ENCODE measurements at regions not wholly inside any gene's neighbourhood (a gene's known extent, or its start where the extent isn't known, plus 50 kb on each side); places are given as distances from the start of the nearest gene placed in this dataset.

GRCh38 chr10:21082206-21082605, 185.1 kb upstream of the NEBL start:
- no peaks in the 10 kb centered on the region for H3K9me3 Mint-ChIP-seq
- no peaks in the 10 kb centered on the region for H3K4me1 Mint-ChIP-seq
- H3K27ac Mint-ChIP-seq, result no peak overlapping the region
- H3K27me3 Mint-ChIP-seq, result no peaks in the 10 kb centered on the region
- intact Hi-C loops (cut with micrococcal nuclease), result no loop called here
- no peaks in the 10 kb centered on the region for H3K36me3 Mint-ChIP-seq (ENCODE audit: low read depth)
- H3K4me3 Mint-ChIP-seq, result no peak overlapping the region
- DNase-seq, result no peak

- no peak for DNase-seq
- Mint-ChIP-seq H3K9me3 (no peaks in the 10 kb centered on the region), H3K4me3 (no peak overlapping the region), H3K36me3 (ENCODE audit: low read depth) (no peaks in the 10 kb centered on the region), H3K4me1 (no peaks in the 10 kb centered on the region), H3K27me3 (no peaks in the 10 kb centered on the region), H3K27ac (no peak overlapping the region)
- intact Hi-C loops (cut with micrococcal nuclease), result no loop called here
Measured at GRCh38 chr10:21080261-21080660, 183.2 kb upstream of the NEBL start.

- Mint-ChIP-seq H3K36me3 (ENCODE audit: low read depth) (no peaks in the 10 kb centered on the region), H3K27me3 (no peaks in the 10 kb centered on the region), H3K4me1 (no peaks in the 10 kb centered on the region), H3K27ac (no peak overlapping the region), H3K4me3 (no peak overlapping the region), H3K9me3 (no peaks in the 10 kb centered on the region)
- no peak for DNase-seq
- intact Hi-C loops (cut with micrococcal nuclease), result loop anchor here (5.0 kb wide), 1 partner anchor 873 kb away; no protein-coding TSS in a partner anchor
Measured at GRCh38 chr10:21079330-21079658, 182.2 kb upstream of the NEBL start.

- no peaks in the 10 kb centered on the region for H3K9me3 Mint-ChIP-seq
Measured at GRCh38 chr10:21078410-21079329, 181.6 kb upstream of the NEBL start.

GRCh38 chr10:21077681-21078080, 180.6 kb upstream of the NEBL start:
- Mint-ChIP-seq H3K36me3 (ENCODE audit: low read depth) (no peaks in the 10 kb centered on the region), H3K27ac (no peak overlapping the region), H3K4me3 (no peak overlapping the region), H3K4me1 (no peaks in the 10 kb centered on the region), H3K9me3 (no peaks in the 10 kb centered on the region), H3K27me3 (no peaks in the 10 kb centered on the region)
- no peak for DNase-seq
- intact Hi-C loops (cut with micrococcal nuclease), result loop anchor here (5.0 kb wide), 1 partner anchor 875 kb away; no protein-coding TSS in a partner anchor

More at GRCh38 chr10:21078410-21079329, 181.6 kb upstream of the NEBL start:
- no peak overlapping the region for H3K4me3 Mint-ChIP-seq
- H3K36me3 Mint-ChIP-seq (ENCODE audit: low read depth), result no peaks in the 10 kb centered on the region
- no peaks in the 10 kb centered on the region for H3K27me3 Mint-ChIP-seq
- intact Hi-C loops (cut with micrococcal nuclease), result loop anchor here (5.0 kb wide), 1 partner anchor 874 kb away; no protein-coding TSS in a partner anchor
- no peaks in the 10 kb centered on the region for H3K4me1 Mint-ChIP-seq
- peak; percentile 69 for DNase-seq
- no peak overlapping the region for H3K27ac Mint-ChIP-seq

- no peaks in the 10 kb centered on the region for H3K4me1 Mint-ChIP-seq
- no peaks in the 10 kb centered on the region for H3K27me3 Mint-ChIP-seq
- DNase-seq, result no peak
- no peak overlapping the region for H3K4me3 Mint-ChIP-seq
- no peaks in the 10 kb centered on the region for H3K9me3 Mint-ChIP-seq
- no peaks in the 10 kb centered on the region for H3K36me3 Mint-ChIP-seq (ENCODE audit: low read depth)
- intact Hi-C loops (cut with micrococcal nuclease), result loop anchor here (5.0 kb wide), 1 partner anchor 876 kb away; no protein-coding TSS in a partner anchor
- H3K27ac Mint-ChIP-seq, result no peak overlapping the region
Measured at GRCh38 chr10:21076381-21076780, 179.3 kb upstream of the NEBL start.

- DNase-seq, result no peak
- Mint-ChIP-seq H3K36me3 (ENCODE audit: low read depth) (no peaks in the 10 kb centered on the region), H3K9me3 (no peaks in the 10 kb centered on the region), H3K4me1 (no peaks in the 10 kb centered on the region), H3K27ac (no peak overlapping the region), H3K4me3 (no peak overlapping the region), H3K27me3 (no peaks in the 10 kb centered on the region)
- intact Hi-C loops (cut with micrococcal nuclease), result loop anchor here (5.0 kb wide), 1 partner anchor 876 kb away; no protein-coding TSS in a partner anchor
Measured at GRCh38 chr10:21075880-21076279, 178.8 kb upstream of the NEBL start.

- DNase-seq, result no peak
- H3K9me3 Mint-ChIP-seq, result no peaks in the 10 kb centered on the region
- H3K27me3 Mint-ChIP-seq, result no peaks in the 10 kb centered on the region
- no peak overlapping the region for H3K4me3 Mint-ChIP-seq
- H3K4me1 Mint-ChIP-seq, result no peaks in the 10 kb centered on the region
- no peak overlapping the region for H3K27ac Mint-ChIP-seq
- intact Hi-C loops (cut with micrococcal nuclease), result no loop called here
- no peaks in the 10 kb centered on the region for H3K36me3 Mint-ChIP-seq (ENCODE audit: low read depth)
Measured at GRCh38 chr10:21071001-21071673, 174.0 kb upstream of the NEBL start.

GRCh38 chr10:21069929-21070700, 173.0 kb upstream of the NEBL start:
- H3K36me3 Mint-ChIP-seq (ENCODE audit: low read depth), result no peaks in the 10 kb centered on the region
- H3K4me3 Mint-ChIP-seq, result no peak overlapping the region
- H3K4me1 Mint-ChIP-seq, result no peaks in the 10 kb centered on the region
- no peaks in the 10 kb centered on the region for H3K27me3 Mint-ChIP-seq
- no peaks in the 10 kb centered on the region for H3K9me3 Mint-ChIP-seq
- no peak overlapping the region for H3K27ac Mint-ChIP-seq
- DNase-seq, result no peak
- intact Hi-C loops (cut with micrococcal nuclease), result no loop called here

- Mint-ChIP-seq H3K9me3 (no peaks in the 10 kb centered on the region), H3K27me3 (no peaks in the 10 kb centered on the region), H3K4me3 (no peak overlapping the region), H3K36me3 (ENCODE audit: low read depth) (no peaks in the 10 kb centered on the region), H3K4me1 (no peaks in the 10 kb centered on the region), H3K27ac (no peak overlapping the region)
- no peak for DNase-seq
- intact Hi-C loops (cut with micrococcal nuclease), result no loop called here
Measured at GRCh38 chr10:21069278-21069677, 172.2 kb upstream of the NEBL start.

- no peak overlapping the region for H3K4me3 Mint-ChIP-seq
- no peaks in the 10 kb centered on the region for H3K4me1 Mint-ChIP-seq
- intact Hi-C loops (cut with micrococcal nuclease), result no loop called here
- DNase-seq, result no peak
- no peaks in the 10 kb centered on the region for H3K36me3 Mint-ChIP-seq (ENCODE audit: low read depth)
- H3K27ac Mint-ChIP-seq, result no peak overlapping the region
- no peaks in the 10 kb centered on the region for H3K9me3 Mint-ChIP-seq
- no peaks in the 10 kb centered on the region for H3K27me3 Mint-ChIP-seq
Measured at GRCh38 chr10:21068026-21068656, 171.0 kb upstream of the NEBL start.

- no peak for DNase-seq
- Mint-ChIP-seq H3K27me3 (no peaks in the 10 kb centered on the region), H3K9me3 (no peaks in the 10 kb centered on the region), H3K27ac (no peak overlapping the region), H3K4me1 (no peaks in the 10 kb centered on the region), H3K36me3 (ENCODE audit: low read depth) (no peaks in the 10 kb centered on the region), H3K4me3 (no peak overlapping the region)
- intact Hi-C loops (cut with micrococcal nuclease), result no loop called here
Measured at GRCh38 chr10:21065621-21066248, 168.6 kb upstream of the NEBL start.

GRCh38 chr10:21061982-21062381, 164.9 kb upstream of the NEBL start:
- Mint-ChIP-seq H3K27ac (no peak overlapping the region), H3K27me3 (no peaks in the 10 kb centered on the region), H3K9me3 (peaks cover 4% of the 10 kb centered on the region), H3K4me3 (no peak overlapping the region), H3K4me1 (no peaks in the 10 kb centered on the region), H3K36me3 (ENCODE audit: low read depth) (no peaks in the 10 kb centered on the region)
- no peak for DNase-seq
- intact Hi-C loops (cut with micrococcal nuclease), result no loop called here

Measured in activated CD4-positive, alpha-beta T cell treated with anti-CD3 and anti-CD28 coated beads, Interleukin-2, amount 10 ng/mL, durations not matched to agents 24 days and 14 days (primary cell).